Stimulated activated CD8-positive, alpha-beta memory T cell treated with anti-CD3 and anti-CD28 coated beads, Interleukin-4, amount 100 ng/mL, for 4 hours (primary cell): ENCODE measurements at regions not wholly inside any gene's neighbourhood (a gene's known extent, or its start where the extent isn't known, plus 50 kb on each side); places are given as distances from the start of the nearest gene placed in this dataset.
"Not testable (repeated sequence)": the region's sequence is repeated elsewhere in the genome, so short reads cannot be mapped to it uniquely, and the experiment has no call there.

Source experiments
- DNase-seq, 2 donors: peaks; one replicate each; pipeline ENCODE4 v3.0.0-alpha.2; 2020; ENCODE audit warnings: low read depth in 2 of 2, low spot score in 1 of 2

DNA sequence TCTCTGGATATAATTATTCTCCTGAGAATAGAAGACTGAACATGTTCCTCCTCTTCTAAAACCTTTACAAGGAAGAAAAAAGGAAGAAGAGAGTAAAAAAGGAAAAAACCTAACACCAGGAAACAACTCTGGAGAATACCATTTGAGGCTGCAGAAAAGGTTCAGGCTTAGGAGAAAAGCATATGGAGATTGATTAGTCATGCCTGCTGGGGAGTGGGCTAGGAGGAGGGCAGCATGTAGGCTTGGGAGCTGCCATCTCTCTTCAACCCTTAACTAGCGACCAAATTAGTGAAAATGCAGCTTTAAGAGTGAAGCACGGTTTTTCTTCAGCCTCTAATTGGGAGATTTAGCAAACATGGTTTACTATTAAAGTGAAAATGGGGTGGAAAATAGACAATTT lies 273.0 kb upstream of the CRY1 start:
- no peak for DNase-seq

DNA sequence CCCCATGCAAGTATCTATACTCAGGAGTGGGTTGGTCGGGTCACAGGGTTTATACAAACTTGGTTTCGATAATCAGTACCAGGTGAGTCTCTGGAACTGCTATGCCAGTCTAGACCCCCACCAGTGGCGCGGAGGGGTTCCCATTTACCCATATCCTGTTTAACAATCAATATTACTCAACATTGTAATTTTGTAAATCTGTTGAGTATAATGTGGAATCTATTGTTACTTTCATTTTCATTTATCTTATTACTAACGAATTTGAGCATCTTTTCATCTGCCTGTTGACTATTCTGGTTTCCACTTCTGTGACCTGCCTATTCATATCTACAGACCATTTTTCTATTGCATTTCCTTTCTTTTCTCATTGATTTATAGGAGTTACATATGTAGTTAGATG lies 275.2 kb upstream of the CRY1 start:
- no peak for DNase-seq

DNA sequence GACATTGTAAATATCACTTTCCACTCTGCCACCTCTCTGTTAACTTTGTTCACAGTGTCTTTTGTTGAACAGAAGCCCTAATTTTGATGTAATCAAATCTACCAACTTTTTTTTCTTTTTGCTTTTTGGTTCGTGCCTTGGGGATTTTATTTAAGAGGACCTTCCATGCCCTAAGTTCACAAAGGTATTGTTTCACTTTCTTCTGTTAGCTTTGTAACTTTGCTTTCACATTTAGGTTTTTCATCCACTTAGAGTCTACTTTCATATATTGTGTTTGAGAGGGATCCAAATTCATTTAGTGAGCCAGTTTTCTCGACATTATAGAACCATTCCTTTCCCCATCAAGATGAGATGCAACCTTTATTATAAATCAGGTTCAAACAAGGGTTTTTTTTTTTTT lies 275.7 kb upstream of the CRY1 start:
- DNase-seq: no peak

DNA sequence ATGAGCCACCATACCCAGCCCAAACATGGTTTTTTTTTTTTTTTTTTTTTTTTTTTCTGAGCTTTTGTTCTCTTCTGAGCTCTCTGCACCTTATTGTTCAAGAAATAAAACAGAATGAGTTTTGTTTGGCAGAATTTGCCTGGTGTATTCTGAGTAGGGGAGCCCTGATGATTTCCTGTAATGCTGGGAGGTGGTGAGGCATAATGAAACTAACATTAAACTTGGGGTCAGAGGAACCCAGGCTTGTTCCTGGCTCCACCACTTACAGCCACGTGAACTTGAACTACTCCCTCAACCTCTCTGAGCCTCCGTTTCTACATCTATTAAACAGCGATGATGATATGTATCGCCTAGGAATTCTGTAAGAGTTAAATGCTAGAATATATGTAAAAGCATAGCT lies 276.3 kb upstream of the CRY1 start:
- DNase-seq: no peak

DNA sequence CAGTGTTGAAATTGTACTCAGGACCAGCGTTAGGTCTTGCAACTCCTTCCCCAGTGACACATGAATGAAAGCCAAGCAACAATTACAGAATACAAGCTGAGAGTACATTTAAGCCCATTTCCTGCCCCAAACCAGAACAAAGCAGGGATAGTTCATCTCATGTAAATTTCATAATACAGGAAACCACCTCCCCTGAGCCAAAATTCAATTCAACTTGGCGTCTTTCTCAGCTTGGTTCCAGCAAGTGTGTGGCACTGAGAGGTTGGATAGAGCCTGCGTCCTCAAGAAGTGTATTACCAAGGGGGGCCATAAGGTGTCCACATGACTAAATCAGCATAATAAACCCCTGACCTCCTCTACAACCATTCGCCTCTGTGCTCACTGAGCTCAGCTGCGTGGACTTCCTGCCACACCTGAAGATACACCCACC lies 278.9 kb upstream of the CRY1 start:
- no peak for DNase-seq

DNA sequence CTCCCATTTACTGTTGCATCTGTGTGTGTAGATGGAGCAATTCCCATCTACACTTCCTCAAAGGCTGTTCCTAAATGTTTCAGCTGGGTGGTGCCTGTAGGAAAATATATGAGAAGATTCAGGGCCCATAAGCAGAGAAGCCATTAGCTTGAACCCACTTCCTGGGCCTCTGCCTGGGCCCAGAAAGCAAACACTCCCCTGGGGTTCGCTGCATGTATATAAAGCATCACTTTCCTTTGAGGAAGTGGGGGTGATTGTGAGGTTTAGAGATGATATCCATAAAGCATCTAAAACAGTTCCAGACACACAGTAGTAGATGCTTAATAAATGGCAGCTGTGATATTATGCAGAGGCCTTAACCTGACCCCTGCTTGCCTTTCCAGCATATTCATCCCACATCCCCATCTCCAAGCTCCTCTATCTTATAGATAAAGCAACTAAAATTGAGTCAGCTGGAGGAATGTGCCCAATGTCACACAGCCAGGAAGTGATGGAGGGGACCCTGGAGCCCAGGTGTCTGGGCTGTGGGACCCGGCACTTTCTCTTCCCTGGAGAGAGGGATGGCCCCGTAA lies 280.0 kb upstream of the CRY1 start:
- no peak for DNase-seq

DNA sequence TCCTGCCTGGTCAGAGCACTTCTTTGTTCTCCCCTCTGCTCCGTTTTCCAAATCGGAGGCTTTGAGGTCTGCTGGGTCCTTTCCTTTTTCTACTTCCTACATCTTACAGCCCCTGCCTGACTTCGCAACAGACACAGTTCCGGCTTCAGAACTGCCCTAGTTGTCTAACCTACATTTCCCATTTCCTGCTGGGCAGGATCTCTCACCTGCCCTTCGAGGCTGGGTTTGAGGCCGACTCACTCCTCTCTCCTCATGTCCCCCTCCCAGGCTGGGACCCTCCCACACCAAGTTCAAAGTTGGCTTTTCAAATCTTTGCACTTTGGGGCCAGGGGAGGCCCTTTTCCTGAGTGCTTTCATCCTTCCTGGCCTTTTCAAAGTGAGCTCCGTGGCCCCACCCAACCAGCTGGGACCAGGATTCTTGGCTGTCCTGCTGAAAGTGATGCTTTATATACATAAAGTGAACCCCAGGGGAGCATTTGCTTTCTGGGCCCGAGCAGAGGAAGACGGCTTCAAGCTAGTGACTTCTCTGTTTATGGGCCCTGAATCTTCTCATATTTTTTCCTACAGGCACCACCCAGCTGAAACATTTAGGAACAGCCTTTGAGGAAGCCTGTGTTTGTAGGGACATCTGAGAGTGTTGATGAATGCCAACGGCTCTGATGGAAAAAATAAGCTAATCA lies 281.0 kb upstream of the CRY1 start:
- DNase-seq: no peak

DNA sequence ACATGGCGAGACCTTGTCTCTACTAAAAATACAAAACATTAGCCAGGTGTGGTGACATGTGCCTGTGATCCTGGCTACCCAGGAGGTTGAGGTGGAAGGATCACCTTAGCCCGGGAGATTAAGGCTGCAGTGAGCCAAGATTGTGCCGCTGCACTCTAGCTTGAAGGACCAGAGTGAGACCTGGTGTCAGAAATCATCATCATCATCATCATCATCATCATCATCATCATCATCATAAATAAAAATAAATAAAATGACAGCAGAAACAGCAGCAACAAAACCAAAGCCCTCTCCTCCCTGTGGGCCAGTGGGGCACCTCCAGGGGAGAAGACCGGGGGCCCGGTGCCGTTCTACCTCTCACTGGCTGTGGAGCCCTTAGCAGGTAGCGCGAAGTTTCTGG lies 281.9 kb upstream of the CRY1 start:
- DNase-seq: no peak

DNA sequence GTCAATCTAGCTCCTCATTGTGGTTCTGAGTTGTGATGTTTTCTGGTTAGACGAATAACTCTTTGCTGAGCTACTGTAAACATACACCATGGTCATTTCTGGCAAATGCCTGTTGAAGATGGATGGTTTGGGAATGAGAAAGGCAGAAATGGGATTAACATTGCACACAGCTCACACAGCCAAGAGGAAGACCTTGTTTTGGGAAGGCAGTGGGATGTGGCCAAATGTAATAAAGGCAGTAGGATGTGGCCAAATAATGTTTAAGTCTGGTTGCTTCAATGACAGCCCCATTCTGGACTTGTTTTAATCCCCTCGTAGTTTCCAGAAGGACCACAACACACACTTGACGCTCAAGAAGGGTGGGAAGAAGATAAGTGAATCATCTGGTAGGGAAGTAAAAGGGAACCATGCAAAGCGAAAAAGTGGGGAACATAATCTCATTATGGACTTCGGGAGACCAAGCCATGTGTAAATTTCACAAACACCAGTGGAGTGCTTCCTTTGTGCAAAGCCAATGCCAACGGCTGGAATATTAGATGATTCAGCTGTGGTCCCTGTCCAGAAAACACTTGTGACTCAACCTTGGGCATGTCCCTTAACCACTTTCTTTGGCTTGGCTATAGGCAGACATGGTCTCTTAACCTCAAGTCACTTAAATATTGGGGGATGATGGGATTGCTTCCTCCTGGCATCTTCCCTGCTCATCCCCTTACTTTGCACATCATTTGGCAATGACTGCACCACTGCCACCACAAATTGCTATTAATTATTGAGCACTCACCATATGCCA lies 284.4 kb upstream of the CRY1 start:
- DNase-seq: no peak

DNA sequence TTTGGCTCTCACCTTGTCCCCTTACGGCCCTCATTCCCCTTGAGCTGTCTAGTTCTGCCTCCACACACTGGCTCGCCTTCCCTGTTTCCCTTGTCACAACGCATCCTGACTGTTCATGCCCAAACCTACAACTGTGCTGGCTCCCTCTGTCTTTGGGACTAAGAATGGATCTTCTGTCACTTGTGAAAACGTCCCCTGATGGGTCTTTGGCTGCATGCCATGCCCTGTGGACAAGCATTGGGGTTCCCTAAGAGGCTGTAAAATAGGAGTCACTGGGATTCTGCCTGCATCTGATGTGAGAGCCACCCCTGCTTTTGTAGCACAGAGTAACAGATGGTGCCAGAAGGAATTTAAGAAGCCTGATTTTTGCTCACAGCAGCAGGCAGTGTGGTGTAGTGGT lies 285.3 kb upstream of the CRY1 start:
- no peak for DNase-seq

DNA sequence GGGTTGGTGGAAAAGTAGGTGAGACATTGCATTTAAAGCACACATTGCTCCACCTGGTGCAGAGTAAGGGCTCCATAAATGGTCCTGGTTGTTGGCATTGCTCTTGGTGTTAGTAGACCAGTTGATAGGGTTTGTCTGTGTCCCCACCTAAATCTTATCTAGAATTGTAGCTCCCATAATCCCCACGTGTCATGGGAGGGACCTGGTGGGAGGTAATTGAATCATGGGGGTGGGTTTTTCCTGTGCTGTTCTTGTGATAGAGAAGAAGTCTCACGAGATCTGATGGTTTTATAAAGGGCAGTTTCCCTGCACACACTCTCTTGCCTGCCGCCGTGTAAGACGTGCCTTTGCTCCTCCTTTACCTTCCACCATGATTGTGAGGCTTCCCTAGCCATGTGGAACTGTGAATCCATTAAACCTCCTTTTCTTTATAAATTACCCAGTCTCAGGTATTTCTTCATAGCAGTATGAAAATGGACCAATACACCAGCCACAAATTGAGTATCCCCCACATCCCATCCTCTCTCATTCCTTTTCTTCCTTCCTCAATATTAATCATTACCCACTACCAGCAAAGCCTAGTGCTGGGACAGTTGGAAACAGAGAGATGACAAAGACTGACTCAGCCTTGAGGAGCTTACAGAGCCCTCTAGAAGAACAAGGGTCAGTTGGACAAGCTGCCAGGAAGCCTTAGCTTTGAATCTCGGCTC lies 285.9 kb upstream of the CRY1 start:
- DNase-seq: not testable (repeated sequence)

DNA sequence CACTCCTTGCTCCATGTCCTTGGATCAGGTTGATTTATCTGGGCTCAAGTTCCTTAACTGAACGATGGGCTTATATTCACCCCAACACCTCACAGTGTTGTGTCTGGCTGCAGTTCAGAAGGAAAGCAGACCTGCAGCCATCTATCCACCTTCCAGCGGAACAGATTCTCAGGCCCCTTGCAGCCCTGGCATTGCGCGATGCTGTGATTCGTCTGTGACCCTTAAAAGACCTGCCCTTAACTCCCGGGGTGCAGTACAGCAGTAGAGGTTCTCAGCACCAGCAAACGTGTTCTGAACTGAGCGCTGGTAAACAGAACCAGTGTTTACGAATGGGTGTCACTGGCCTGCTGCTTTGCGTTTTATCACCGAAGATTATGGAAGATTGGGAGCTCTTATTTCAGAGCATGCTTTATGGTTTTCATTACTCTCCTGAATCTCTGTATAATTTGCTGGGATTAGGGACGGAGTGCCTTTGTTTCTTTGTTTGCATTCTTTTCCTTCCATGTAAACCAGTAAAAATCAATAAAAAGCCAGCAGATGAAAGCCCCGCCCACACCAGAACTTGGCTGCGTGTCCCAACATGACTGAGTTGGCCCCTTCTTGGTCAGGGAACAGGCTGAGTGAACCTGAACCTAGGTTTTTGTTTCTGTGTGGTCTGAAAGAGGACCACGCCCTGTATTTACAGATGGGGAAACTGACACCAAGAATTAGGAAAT lies 286.7 kb upstream of the CRY1 start:
- DNase-seq: no peak

DNA sequence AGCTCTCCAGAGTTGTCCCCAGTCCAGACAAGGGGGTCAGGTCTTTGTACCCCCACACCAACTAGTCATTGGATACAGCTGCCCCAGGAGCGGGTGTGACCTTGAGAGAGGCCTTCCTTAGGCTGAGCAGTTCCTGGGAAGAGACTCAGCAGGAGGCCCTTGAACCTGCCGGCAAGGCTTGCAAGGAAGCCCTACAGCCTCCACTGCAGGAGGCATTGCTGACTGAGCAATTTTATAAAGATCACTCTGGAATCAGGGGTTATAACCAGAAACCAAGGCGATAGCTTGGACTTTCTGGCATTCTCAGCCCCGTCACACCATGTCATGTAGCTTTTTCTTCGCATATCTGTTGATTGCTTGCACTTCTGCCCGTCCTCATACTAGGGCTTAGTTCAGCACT lies 291.3 kb upstream of the CRY1 start:
- DNase-seq: no peak

DNA sequence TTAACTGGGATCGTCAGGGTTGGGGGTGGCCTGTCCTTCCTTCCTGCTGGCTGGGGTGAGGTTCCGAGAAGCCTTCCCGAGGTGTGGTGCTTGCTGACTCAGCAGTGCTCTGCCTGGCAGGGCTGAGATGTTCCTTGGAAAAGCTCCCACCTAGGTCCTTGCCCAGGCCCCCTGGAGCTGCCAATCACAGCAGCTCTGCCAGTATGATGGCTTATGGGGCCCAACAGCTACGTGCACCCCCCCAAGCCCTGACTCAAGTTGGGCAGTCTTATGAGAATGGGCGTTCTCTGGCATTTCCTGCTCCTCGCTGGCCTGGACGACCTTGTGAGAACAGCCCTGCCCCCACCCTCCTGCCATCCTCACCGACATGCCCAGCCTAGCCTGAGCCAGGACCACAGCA lies 292.2 kb upstream of the CRY1 start:
- DNase-seq: no peak

DNA sequence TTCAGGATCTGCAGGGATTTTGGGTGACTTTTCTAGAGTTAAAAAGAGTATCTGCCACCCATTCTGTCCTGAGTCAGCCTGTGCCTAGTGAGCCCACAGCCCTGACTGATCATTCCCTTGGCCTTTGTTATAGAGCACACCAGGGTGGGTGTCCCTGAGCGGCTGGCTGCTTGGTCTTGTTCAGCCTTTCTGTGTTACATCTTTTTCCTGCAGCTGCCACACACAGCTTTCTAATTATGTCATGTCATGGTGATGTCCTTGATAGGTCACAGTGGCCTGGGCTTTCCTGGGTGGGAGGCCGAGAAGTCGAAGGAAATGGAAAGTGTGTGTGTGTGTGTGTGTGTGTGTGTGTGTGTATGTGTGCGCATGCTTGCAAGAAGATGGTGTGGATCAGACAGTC lies 293.2 kb upstream of the CRY1 start:
- DNase-seq: no peak

DNA sequence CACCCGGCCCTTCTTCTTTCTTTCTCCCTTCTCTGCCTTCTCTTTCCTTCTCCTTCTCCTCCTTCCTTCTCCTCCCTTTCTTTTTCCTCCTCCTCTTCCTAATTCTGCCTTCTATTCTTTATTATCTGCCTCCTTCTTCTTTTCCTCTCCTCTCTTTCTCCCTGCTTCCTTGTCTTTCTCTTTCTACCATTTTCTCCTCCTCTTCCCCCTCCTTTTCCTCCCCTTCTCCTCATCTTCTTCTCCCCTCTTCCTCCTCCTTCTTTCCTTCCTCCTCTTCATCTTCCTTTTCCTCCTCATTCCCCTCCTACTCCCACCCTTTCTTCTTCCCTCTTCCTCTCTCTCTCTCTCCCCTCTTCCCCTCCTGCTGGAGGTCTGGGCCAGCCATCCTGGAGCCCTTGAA lies 294.9 kb upstream of the CRY1 start:
- DNase-seq: no peak

DNA sequence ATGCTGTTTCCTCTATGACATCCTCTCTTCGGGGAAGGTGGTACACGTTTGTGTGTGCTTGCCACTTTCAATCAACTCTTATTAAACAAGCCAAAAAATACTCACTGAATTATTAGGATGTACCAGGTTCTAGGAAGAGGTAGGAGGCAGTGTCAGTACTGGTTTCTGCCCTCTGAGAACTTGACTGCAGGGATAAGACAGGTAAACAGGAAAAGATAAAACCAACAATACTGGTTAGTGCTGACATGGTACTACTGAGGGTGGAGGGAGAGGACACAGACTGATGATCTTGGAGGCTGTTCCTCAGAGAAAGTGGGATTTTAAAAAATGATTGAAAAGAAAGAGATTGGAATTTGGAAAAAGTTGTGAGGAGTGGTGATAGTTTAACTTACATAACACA lies 295.2 kb upstream of the PWP1 start:
- no peak for DNase-seq

DNA sequence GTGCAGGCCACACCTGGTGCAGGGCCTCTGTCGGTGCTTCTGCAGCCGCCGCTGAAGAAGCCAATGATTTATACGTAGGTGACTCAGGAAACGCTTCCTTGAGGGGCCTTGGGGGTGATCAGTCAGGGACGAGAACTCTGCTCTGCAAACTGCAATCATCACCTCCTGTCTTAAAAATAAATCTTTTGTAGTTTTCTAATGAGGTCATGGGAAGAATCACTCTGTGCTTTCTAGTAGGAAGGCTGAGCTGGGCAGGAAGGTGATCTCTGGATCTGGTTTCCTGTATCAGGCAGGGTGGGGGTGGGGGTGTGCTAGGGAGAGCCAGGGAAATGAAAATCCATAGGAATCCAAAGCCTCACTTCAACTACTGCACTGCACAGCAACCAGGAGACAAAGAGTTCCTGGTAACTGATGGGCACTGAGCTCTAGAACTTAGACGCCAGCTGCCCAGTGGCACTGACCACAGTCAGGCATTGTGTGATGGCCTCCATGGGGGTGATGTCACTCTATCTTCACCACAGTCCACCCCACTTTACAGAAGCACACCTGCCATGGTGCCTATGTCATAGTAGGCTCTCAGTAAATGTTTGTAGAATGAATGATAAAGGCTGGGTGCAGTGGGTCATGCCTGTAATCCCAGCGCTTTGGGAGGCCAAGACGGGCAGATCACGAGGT lies 292.4 kb upstream of the PWP1 start:
- no peak for DNase-seq

DNA sequence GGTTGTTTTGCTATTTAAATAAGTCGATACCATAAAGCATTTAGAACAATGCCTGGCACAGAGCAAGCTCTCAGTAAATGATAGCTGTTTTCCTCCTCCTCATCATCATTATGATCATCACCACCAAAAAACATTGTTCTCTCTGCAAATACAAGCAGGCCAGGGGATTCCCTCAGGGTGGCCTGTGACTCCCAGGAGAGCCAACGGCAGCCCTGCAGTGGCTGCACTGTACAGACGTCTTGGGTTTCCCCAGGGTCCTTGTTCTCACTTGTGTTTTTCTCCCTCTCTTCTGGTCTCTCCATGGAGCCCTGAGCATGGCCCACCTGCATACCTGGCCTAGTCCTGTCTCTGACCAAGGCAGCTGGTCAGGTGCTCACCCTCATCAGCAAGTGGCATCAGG lies 290.9 kb upstream of the PWP1 start:
- no peak for DNase-seq

DNA sequence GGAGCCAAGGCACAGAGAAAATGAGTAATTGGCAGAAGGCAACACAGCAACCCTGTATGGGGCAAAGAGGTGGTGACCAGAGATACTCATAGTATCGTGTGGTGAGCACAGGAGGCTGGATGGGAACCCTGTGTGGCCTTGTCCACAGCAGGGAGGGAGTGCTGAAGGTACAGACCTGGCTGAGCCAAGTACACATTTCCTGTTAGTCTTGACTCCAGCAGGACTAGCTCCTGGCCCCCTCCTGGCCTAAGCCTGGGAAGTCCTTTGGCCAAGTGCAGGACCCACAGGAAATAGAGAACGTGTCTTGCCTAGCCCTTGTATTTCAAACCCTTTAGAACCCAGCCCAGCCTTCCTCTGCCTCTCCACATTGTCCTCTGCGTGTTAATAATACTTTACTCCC lies 289.8 kb upstream of the PWP1 start:
- no peak for DNase-seq

DNA sequence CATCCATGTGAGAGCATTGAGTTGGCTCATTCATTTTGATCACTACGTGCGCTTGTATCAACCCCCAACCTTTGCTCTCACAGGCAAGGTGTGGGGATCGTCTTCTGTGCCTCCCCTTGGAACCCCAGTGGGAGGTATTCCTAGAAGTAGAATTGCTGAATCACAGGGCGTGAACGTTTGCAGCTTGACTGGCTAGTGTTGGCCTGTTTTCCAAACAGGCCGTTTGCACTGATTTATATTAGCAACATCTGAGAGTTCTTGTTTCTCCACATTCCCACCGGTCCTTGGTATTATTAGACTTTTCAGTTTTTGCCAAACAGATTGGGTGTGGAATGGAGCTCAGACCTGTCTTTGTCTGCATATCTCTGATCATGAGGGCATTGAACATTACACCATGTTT lies 288.6 kb upstream of the PWP1 start:
- no peak for DNase-seq
